NCI-H2227 (cell line): ENCODE measurements at regions not wholly inside any gene's neighbourhood (a gene's known extent, or its start where the extent isn't known, plus 50 kb on each side); places are given as distances from the start of the nearest gene placed in this dataset.
"Not testable (repeated sequence)": the region's sequence is repeated elsewhere in the genome, so short reads cannot be mapped to it uniquely, and the experiment has no call there.

Source experiments
- DNase-seq: peaks from one replicate; lab custom pipeline; 2025; ENCODE audit not compliant: unreplicated experiment; lab: John Stamatoyannopoulos, UW

DNA sequence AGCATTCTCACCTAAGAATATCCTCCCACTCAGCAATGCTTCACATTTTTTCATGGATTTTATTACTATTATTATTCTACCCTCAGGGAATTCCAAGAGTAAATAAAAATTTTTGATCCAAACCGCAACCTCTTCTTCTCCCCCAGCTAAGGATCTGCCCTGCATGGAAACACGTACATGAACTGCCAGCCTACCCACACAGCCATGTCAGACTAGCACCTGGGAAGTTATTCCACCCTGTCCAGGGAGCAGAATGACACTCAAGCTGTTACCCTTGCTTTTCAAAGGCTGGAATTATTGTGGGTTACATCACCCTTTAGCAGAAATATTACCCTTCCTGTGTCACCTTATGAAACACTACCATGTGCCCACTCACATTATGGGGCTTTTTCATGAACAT lies 227.3 kb upstream of the USP15 start:
- DNase-seq: no peak

GRCh38 chr12:62044450-62045135 lies 215.6 kb upstream of the USP15 start:
- no peak for DNase-seq

DNA sequence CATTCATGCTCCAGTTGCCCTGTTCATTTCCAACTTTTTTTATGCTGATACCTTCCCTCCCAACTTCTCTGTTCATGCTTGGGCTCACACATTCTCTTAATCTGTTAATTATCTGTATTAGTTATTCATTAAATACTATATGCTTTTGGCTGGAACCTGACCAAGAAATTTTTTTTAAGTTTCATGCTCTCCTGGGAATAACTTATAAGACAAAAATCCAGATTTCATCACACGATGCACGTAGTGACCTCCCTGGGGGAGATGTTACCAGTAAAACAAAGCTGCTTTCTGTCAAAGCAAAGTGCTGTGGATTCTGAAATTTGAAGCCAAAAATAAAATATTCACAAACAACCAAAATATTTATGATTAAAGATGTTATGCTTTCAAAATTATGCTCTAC lies 215.0 kb upstream of the USP15 start:
- no peak for DNase-seq

DNA sequence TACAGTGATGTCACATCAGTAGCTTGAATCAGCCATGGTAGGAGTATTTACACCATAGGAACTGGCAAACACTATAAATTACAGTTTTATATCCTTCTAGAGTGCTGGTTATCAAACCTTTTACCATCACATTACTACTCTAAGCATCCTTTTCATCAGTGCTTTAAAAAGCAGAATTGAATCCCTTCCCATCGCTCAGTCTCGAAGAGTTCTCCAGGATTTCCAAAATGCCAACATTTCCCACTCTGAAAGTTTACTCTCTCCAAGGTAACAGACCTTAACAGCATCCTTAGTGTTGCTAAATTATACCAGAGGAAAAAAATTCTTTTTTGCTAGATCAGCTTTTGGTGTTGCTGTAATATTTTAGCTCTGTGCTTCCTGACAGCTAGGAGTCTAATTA lies 209.4 kb upstream of the USP15 start:
- no peak for DNase-seq

DNA sequence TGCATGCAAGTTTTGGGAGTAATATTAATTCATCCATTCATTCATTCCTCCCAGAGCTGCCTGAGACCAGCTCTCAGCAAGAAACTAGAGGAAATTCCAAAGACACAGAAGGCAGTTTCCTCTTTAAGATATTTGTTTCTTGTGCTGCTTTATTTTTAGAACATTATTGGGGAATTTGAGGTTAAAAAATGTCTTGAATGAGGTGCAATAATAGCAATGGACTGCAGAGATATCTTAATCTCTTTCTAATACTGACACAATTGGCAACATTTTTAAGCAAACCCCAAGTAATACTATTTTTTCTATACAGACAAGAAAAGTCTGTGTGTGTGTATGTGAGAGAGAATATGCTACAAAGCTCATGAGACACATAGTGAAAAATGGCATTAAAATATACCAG lies 190.2 kb upstream of the USP15 start:
- DNase-seq: no peak

DNA sequence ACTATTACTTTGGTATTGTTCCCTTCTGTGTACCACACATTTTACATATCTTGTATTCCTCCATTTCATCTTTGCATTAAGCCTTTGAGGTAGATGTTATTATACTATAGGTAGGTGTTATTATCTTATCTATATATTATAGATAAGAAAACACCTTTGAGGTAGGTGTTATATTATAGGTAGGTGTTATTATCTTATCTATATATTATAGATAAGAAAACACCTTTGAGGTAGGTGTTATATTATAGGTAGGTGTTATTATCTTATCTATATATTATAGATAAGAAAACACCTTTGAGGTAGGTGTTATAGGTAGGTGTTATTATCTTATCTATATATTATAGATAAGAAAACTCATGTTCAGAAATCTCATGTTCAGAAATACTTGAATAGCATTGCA lies 187.0 kb upstream of the USP15 start:
- not testable (repeated sequence) for DNase-seq

DNA sequence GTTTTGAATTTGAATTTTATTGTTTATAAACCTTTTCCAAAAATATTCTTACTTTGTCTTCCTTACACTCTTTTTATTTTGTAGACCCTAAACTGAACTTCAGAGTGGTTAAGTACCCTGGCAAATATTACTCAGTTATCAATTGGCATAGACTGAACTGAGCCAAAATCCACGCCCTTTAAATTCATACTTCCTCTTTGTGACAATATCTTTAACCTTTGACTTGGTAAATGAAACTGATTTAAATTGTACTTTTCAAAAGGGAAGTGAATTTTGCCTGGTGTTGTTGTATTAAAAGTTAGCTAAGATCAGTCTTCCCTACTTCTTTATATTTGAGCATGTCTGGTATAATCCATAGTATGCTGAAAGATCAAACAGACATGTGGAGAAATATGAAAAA lies 184.3 kb upstream of the USP15 start:
- no peak for DNase-seq

GRCh38 chr12:62078020-62078419 lies 182.2 kb upstream of the USP15 start:
- no peak for DNase-seq

GRCh38 chr12:62082448-62082847 lies 177.8 kb upstream of the USP15 start:
- no peak for DNase-seq

DNA sequence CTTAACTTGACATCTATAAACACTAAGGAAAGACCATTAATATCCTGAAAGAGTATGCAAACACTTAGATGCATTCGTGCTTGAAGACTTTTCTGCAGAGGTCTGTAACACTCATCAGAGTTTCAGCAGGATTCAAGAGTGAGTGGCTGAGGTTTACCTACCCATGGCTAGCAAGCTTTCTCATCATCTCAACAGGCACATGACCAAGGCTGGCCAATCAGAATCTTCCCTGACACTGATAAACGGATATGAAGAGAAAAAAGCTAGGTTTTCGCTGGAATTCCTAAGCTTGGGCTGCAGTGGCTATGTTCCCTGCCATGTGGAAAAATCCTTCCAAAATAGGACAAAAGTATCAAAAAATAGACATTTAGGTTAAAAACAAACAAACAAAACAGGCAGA lies 162.1 kb upstream of the USP15 start:
- DNase-seq: no peak

DNA sequence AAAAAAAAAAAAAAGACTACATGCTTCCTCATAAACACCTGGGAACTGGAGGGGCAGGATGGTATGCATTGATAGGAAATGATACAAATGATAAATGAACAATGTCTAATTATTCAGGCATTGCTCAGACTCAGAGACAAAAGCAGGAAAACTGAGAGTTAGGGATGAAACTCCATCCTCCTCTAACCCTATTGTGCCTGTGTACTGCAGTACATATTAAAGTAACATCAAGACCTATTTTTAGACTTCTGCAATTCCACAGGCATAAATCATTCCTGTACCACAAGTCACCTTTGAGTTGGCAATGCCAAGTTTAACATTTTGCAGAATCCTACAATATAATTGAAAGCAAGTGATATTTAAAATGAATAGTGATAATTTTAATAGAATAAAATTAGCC lies 156.5 kb upstream of the USP15 start:
- no peak for DNase-seq

GRCh38 chr12:62106547-62107185 lies 153.5 kb upstream of the USP15 start:
- DNase-seq: no peak

- DNase-seq: no peak
Observed at GRCh38 chr12:62113366-62114011, 146.7 kb upstream of the USP15 start.

DNA sequence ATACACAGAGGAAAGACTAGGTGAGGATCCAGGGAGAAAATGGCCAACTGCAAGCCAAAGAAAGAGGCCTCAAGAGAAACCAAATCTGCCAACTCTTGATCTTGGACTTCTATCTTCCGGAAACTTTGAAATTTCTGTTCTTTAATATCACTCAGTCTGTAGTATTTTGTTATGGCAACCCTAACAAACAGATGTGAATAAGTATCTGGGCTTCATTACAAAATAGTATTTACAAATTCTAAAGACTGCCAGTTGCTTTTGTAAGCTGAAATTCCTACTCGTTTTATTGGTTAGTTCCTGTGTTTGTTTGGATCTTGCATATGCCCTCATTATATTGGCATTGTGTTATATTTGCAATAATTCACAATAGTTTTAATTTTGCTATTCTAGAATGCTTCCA lies 143.2 kb upstream of the USP15 start:
- no peak for DNase-seq

GRCh38 chr12:62123721-62124203 lies 136.4 kb upstream of the USP15 start:
- DNase-seq: peak; percentile 15

DNA sequence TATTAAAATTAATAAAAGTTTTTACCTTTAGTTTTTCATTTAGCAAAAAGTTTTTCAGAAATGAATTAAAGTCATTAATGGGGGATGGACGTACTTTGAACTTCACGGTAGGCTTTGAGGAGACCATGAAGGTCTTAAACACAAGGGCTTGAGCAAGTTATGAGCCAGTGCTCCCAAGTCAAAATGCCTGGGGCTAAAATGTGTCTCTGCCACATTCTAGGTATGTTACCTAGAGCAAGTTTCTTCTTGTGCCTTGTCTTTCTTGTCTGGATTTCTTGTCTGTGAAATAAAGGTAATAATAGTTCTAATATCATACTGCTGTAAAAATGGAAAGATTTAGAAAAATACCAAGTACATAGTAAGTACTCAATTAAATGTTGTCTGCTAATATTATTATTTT lies 132.7 kb upstream of the USP15 start:
- DNase-seq: no peak

DNA sequence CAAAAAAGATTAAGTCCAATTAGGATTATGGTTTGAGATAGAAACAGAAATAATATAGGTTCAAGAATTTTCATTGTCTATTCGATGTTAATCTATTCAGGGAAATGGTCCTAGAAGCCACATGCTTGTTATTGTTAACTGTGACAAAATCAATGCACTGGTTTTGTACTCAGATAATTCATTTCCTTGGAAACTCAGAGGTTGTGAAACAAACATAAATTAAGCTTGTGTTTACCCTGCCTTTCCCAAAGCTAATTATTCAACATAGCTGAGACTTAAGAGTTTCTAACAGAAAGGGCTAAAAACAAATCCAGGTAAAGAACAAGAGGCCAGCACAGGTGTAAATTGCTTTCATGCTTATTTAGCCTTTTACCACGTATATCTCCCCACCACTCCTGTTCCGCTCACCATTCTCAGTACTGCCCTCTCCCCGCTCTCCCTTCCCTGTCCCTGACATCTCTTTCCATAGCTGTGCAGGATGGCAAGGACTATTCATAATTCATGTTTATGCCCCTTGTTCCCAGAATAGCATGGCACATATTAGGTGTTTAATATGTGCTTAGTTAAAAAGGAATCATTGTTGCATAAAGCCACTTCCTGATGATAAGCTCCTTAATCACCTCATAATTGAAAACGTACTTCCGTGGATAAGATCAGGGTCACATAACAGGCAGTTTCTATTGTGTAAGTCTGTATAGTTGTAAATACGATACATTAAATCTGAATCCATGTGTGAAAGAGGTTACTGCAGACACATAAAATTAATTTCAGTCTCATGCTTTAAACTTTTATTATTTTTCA lies 131.8 kb upstream of the USP15 start:
- DNase-seq: no peak

DNA sequence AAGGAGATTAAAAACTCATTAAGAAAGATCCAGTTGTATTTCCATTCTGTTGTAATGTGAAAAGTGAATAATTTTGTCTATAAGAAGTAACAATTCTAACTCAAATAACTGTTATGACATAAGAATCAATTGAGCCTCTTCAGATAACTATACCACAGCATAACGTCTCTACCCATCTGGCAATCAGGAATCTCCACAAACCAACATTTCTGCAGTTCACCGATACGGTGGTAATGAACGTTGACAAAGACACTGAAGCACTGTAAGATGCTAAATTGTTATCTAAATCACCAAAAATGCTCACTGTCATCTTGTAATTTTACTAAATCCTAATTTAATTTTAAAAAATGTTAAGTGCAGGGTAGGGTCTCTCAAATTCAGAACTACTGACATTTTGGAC lies 130.9 kb upstream of the USP15 start:
- DNase-seq: no peak

GRCh38 chr12:62130402-62130801 lies 129.8 kb upstream of the USP15 start:
- DNase-seq: no peak

DNA sequence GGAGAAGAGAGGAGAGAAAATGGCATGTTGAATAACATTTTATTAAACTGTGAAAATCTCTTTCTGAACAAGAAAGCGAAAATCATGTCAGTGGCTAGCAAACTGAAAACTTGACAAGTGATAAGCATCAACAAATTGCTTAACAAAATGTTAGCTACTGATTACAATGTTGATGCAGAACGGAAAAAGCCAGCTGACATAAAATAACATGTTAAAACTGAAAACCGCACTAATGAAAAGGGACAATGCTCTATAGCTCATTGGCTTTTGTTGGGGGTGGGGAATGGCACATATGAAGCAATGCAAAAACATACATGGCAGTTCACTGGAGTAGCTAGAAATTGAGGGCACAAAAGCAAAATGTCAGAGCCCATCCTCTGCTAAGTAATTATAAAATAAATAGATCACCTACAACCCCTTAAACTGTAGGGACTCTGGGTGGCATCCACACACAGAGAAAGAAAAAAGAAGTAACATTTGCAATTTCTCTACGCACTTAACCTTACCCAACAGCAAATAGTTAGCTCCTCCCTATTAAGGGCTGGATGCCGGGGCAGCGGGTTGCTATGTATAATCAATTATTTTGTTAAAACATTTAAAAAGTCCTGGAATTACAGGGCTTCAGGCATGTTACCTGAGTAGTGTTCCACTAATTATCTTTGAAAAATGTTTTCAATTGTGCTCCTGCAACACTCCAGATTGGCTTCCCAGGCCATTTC lies 129.2 kb upstream of the USP15 start:
- no peak for DNase-seq

DNA sequence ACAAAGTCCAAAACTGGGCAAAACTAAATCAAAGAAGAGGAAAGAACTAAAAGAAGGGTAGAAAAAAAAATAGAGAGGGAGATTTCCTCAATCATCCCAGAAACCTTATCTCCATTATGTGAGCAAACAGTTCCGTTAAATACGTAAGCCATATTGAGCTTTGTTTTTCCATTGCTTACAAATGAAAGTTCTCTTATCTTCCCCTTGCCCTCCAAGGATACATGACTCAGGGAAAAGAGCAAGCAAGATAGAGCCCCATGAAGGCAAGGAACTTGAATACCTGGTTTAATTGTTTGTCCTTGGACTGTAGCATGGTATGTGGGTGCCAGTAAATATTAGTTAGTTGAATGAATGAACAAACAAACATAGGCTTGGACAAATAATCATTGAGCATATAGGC lies 126.8 kb upstream of the USP15 start:
- no peak for DNase-seq
